Lower lobe of right lung (tissue), 2 donors: ENCODE measurements at regions not wholly inside any gene's neighbourhood (a gene's known extent, or its start where the extent isn't known, plus 50 kb on each side); places are given as distances from the start of the nearest gene placed in this dataset.

Source experiments
- ATAC-seq, 2 donors: fragments of 200-7000 bp; cut with Tn5 transposase; one replicate each; pipeline ENCODE4 v1.9.1; 2020 to 2022; ENCODE audit warnings: mild to moderate bottlenecking in 2 of 2, moderate library complexity in 2 of 2
- DNase-seq: peaks from one replicate; pipeline ENCODE4 v3.0.0-alpha.2; 2020
- H3K27ac ChIP-seq: fragments of 200-600 bp; one replicate; pipeline ENCODE4 v1.8.0; 2022
- H3K27me3 ChIP-seq: fragments of 200-600 bp; one replicate; pipeline ENCODE4 v1.8.0; 2022; ENCODE audit warnings: low read depth
- H3K36me3 ChIP-seq: fragments of 200-600 bp; one replicate; pipeline ENCODE4 v1.8.0; 2022; ENCODE audit warnings: mild to moderate bottlenecking
- H3K4me1 ChIP-seq: fragments of 200-600 bp; one replicate; pipeline ENCODE4 v1.8.0; 2022
- H3K4me3 ChIP-seq: fragments of 200-600 bp; one replicate; pipeline ENCODE4 v1.8.0; 2022; ENCODE audit warnings: mild to moderate bottlenecking
- H3K9me3 ChIP-seq: fragments of 200-600 bp; one replicate; pipeline ENCODE4 v1.8.0; 2022
- CTCF ChIP-seq: fragments of 200-600 bp; IDR thresholded peaks from one replicate; pipeline ENCODE4 v1.8.0; 2022; ENCODE audit warnings: antibody characterized with exemption, mild to moderate bottlenecking
- intact Hi-C: fragments of 100-400 bp; cut with DNase I; formaldehyde crosslinking; loops from one replicate; pipeline ENCODE4 v1.11.0; 2022
- donor health status: DM: no; HTN: yes; CAD: no; lungs with severe emphysema.

DNA sequence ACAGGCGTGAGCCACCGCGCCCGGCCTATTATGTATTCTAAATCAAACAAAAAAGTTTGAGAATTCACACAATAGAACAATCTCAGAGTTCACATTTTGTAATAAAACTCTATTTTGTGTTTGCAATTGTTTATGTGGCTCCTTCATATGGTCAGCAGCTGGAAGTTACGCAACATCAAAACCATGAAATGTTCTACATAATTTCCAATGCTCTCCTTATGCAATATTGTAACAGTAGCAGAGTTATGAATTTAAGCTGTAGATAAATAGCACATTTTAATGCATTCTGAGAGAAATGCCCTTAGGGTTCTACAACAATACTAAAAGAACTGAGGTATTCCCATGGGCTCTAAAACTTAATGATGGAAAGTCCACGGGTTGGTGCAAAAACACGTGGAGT lies 62.3 kb upstream of the COL11A1 start:
- Histone ChIP-seq H3K36me3 (no peaks in the 10 kb centered on the region), H3K4me1 (no peaks in the 10 kb centered on the region), H3K27me3 (no peaks in the 10 kb centered on the region), H3K9me3 (no peaks in the 10 kb centered on the region), H3K4me3 (no peak overlapping the region), H3K27ac (no peak overlapping the region)
- ATAC-seq (no peak), DNase-seq (no peak)
- intact Hi-C loops: no loop called here
- TF ChIP-seq CTCF: no peak

- Histone ChIP-seq H3K36me3 (no peaks in the 10 kb centered on the region), H3K9me3 (no peaks in the 10 kb centered on the region), H3K4me3 (no peak overlapping the region), H3K27ac (no peak overlapping the region), H3K4me1 (no peaks in the 10 kb centered on the region), H3K27me3 (no peaks in the 10 kb centered on the region)
- DNase-seq: no peak
- TF ChIP-seq CTCF: no peak
- intact Hi-C loops: no loop called here
- ATAC-seq: no peak
Measured at GRCh38 chr1:103162360-103162759, 54.0 kb upstream of the COL11A1 start.

DNA sequence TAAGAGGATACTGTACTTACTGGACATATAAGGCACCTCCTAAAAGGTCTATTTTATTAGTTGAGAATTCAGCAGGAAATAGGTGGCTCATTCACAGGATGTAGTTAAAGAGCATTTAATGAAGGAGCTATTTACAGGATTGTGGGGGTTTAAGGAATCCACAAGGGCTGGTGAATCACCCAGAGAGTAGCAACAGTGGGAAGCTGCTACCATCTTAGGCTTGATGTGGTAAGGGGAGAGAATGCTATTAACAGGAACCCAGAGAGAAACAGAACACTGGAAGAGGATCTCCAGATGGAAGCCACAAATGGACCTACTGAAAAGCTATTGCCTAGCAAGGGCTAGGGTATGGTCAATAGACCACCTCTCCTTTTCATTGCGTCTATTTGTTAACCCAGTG lies 52.0 kb upstream of the COL11A1 start:
- ATAC-seq (no peak), DNase-seq (no peak)
- no peaks in the 10 kb centered on the region for H3K27me3 ChIP-seq
- H3K36me3 ChIP-seq: no peaks in the 10 kb centered on the region
- no peaks in the 10 kb centered on the region for H3K4me1 ChIP-seq
- TF ChIP-seq CTCF: no peak
- no peaks in the 10 kb centered on the region for H3K9me3 ChIP-seq
- no peak overlapping the region for H3K27ac ChIP-seq
- intact Hi-C loops: no loop called here
- no peak overlapping the region for H3K4me3 ChIP-seq
